IMR-90 (cell line): ENCODE measurements at regions not wholly inside any gene's neighbourhood (a gene's known extent, or its start where the extent isn't known, plus 50 kb on each side); places are given as distances from the start of the nearest gene placed in this dataset.

Experiments
- ATAC-seq: fragments of 200-7000 bp; cut with Tn5 transposase; 2 replicates; pipeline ENCODE4 v1.9.1; 2020; ENCODE audit warnings: low read depth, mild to moderate bottlenecking, moderate library complexity
- BruUV-seq: library from RNA; stranded (reverse); fragments of 400-500 nt; replicated peaks from 2 replicates; lab custom pipeline; 2021; lab: Mats Ljungman, UMichigan
- CTCF ChIA-PET: fragments of 300-600 bp; formaldehyde crosslinking; extraction: SDS; loops from one replicate; lab custom pipeline; 2021; ENCODE audit warnings: antibody characterized with exemption; lab: Yijun Ruan, JAX
- POLR2A ChIA-PET: fragments of 300-600 bp; sonication (Branson Sonifier 250); formaldehyde crosslinking; loops from one replicate; lab custom pipeline; 2022; ENCODE audit warnings: antibody characterized with exemption; ENCODE audit not compliant: unreplicated experiment; lab: Charles Lee
- DNase-seq: peaks from one replicate; pipeline ENCODE4 v3.0.0; 2013
- H2AFZ ChIP-seq: replicated peaks from 2 replicates; pipeline ENCODE3; 2013; ENCODE audit warnings: low read length, mild to moderate bottlenecking; ENCODE audit not compliant: poor library complexity
- H2AK5ac ChIP-seq: 2 replicates; pipeline ENCODE4 v1.6.1; 2013; ENCODE audit warnings: low read depth, low read length, inconsistent platforms
- H2AK9ac ChIP-seq: replicated peaks from 2 replicates; pipeline ENCODE3; 2013; ENCODE audit warnings: mild to moderate bottlenecking, low read depth, low read length, moderate library complexity; ENCODE audit not compliant: poor library complexity
- H2BK120ac ChIP-seq: 2 replicates; pipeline ENCODE4 v1.6.1; 2013; ENCODE audit warnings: low read depth, low read length, inconsistent platforms
- H2BK15ac ChIP-seq: 3 replicates; pipeline ENCODE4 v1.6.1; 2013; ENCODE audit warnings: low read depth, low read length, inconsistent platforms
- H2BK20ac ChIP-seq: 2 replicates; pipeline ENCODE4 v1.6.1; 2013; ENCODE audit warnings: low read depth, mild to moderate bottlenecking, inconsistent platforms, low read length, moderate library complexity
- H2BK5ac ChIP-seq: 2 replicates; pipeline ENCODE4 v1.6.1; 2013; ENCODE audit warnings: mild to moderate bottlenecking, low read depth, low read length, inconsistent platforms; ENCODE audit not compliant: poor library complexity, severe bottlenecking
- H3K14ac ChIP-seq: replicated peaks from 2 replicates; pipeline ENCODE4 v1.6.1; 2013; ENCODE audit warnings: low read depth, low read length, inconsistent platforms
- H3K18ac ChIP-seq: 2 replicates; pipeline ENCODE4 v1.6.1; 2013; ENCODE audit warnings: low read depth, low read length, control low read depth
- H3K23ac ChIP-seq: 2 replicates; pipeline ENCODE4 v1.6.1; 2013; ENCODE audit warnings: low read depth, low read length, inconsistent platforms
- H3K27ac ChIP-seq: 2 replicates; pipeline ENCODE4 v1.5.1; 2013; ENCODE audit warnings: mild to moderate bottlenecking, control low read depth, low read length; ENCODE audit not compliant: insufficient read depth
- H3K27me3 ChIP-seq: 2 replicates; pipeline ENCODE4 v1.6.1; 2013; ENCODE audit warnings: low read length; ENCODE audit not compliant: control insufficient read depth, insufficient read depth
- H3K36me3 ChIP-seq: 2 replicates; pipeline ENCODE4 v1.6.1; 2013; ENCODE audit warnings: low read length, mixed read lengths; ENCODE audit not compliant: control insufficient read depth, insufficient read depth
- H3K4ac ChIP-seq: 2 replicates; pipeline ENCODE4 v1.6.1; 2013; ENCODE audit warnings: low read depth, low read length, inconsistent platforms
- H3K4me1 ChIP-seq: 2 replicates; pipeline ENCODE4 v1.6.1; 2013; ENCODE audit warnings: low read length, mixed read lengths; ENCODE audit not compliant: control insufficient read depth, insufficient read depth
- H3K4me2 ChIP-seq: 2 replicates; pipeline ENCODE4 v1.6.1; 2013; ENCODE audit warnings: low read depth, mild to moderate bottlenecking, control low read depth, low read length, moderate library complexity
- H3K4me3 ChIP-seq: 2 replicates; pipeline ENCODE4 v1.5.1; 2013; ENCODE audit warnings: low read depth, mild to moderate bottlenecking, control low read depth, low read length, moderate library complexity; ENCODE audit not compliant: insufficient read depth
- H3K56ac ChIP-seq: 2 replicates; pipeline ENCODE4 v1.6.1; 2013; ENCODE audit warnings: low read length, inconsistent platforms; ENCODE audit not compliant: insufficient read depth; ENCODE audit errors: extremely low read depth
- H3K79me1 ChIP-seq, 2 experiments: 2 replicates each; pipeline ENCODE4 v1.6.1; 2013; ENCODE audit warnings: low read length in 2 of 2, inconsistent platforms in 1 of 2, low read depth in 1 of 2
- H3K9ac ChIP-seq: 2 replicates; pipeline ENCODE4 v1.6.1; 2013; ENCODE audit warnings: low read depth, low read length, control low read depth
- H3K9me1 ChIP-seq: 2 replicates; pipeline ENCODE4 v1.6.1; 2013; ENCODE audit warnings: low read length, inconsistent platforms; ENCODE audit not compliant: insufficient read depth
- H3K9me3 ChIP-seq: 2 replicates; pipeline ENCODE4 v1.6.1; 2013; ENCODE audit warnings: low read length; ENCODE audit not compliant: control insufficient read depth, insufficient read depth
- H4K20me1 ChIP-seq: 2 replicates; pipeline ENCODE4 v1.6.1; 2013; ENCODE audit warnings: low read length, inconsistent platforms; ENCODE audit not compliant: insufficient read depth
- H4K5ac ChIP-seq: 2 replicates; pipeline ENCODE4 v1.6.1; 2013; ENCODE audit warnings: mild to moderate bottlenecking, low read depth, low read length, control low read depth
- H4K8ac ChIP-seq, 2 experiments: 2 replicates each; pipeline ENCODE4 v1.6.1; 2013; ENCODE audit warnings: low read depth in 2 of 2, low read length in 2 of 2, control low read depth in 1 of 2, inconsistent platforms in 1 of 2
- H4K91ac ChIP-seq: 2 replicates; pipeline ENCODE4 v1.6.1; 2013; ENCODE audit warnings: low read depth, low read length, inconsistent platforms; ENCODE audit not compliant: insufficient read depth
- CEBPB ChIP-seq: IDR thresholded peaks from 2 replicates; pipeline ENCODE4 v1.6.1; 2012; ENCODE audit warnings: low read depth, low read length, improper control_type of control experiment
- MAFK ChIP-seq: IDR thresholded peaks from 2 replicates; pipeline ENCODE4 v1.6.1; 2012; ENCODE audit warnings: low read depth, low read length, improper control_type of control experiment
- MAZ ChIP-seq: IDR thresholded peaks from 2 replicates; pipeline ENCODE4 v1.6.1; 2012; ENCODE audit warnings: low read depth, mild to moderate bottlenecking, low read length, improper control_type of control experiment, moderate library complexity, borderline replicate concordance
- NFE2L2 ChIP-seq: fragments of 150-350 bp; IDR thresholded peaks from 2 replicates; pipeline ENCODE4 v1.6.1; 2016; ENCODE audit warnings: low read depth, mild to moderate bottlenecking, low read length
- POLR2A ChIP-seq: IDR thresholded peaks from 2 replicates; pipeline ENCODE4 v1.6.1; 2012; ENCODE audit warnings: mild to moderate bottlenecking, low read depth, low read length
- RCOR1 ChIP-seq: IDR thresholded peaks from 2 replicates; pipeline ENCODE4 v1.6.1; 2012; ENCODE audit warnings: mild to moderate bottlenecking, low read length, improper control_type of control experiment; ENCODE audit not compliant: insufficient replicate concordance
- SMC3 ChIP-seq: fragments of 150-350 bp; IDR thresholded peaks from 2 replicates; pipeline ENCODE4 v1.6.1; 2016; ENCODE audit warnings: low read depth, mild to moderate bottlenecking, antibody characterized with exemption, low read length, moderate library complexity
- dilution Hi-C: fragments of 300-500 bp; cut with HindIII; formaldehyde crosslinking; loops from one replicate; pipeline ENCODE4 v1.14.3; 2018; ENCODE audit warnings: low sequenced_read_pairs; ENCODE audit not compliant: unreplicated experiment
- in situ Hi-C: fragments of 300-500 bp; cut with MboI; formaldehyde crosslinking; loops from 3 replicates; pipeline ENCODE4 v1.14.3; 2019; ENCODE audit warnings: low sequenced_read_pairs, inconsistent platforms, mixed read lengths
- intact Hi-C: fragments of 100-400 bp; cut with micrococcal nuclease; formaldehyde crosslinking; loops from 2 replicates; pipeline ENCODE4 v1.10.0; 2022
- TF ChIP-seq, protein P1 (sequence below): conservative IDR thresholded peaks from 2 replicates; pipeline ENCODE4 v1.5.1; 2012; ENCODE audit warnings: mild to moderate bottlenecking, low read depth, low read length, improper control_type of control experiment
- TF ChIP-seq, protein P2 (sequence below): fragments of 150-350 bp; IDR thresholded peaks from 2 replicates; pipeline ENCODE4 v1.6.1; 2016; ENCODE audit warnings: low read depth, mild to moderate bottlenecking, low read length, moderate library complexity, borderline replicate concordance

DNA sequence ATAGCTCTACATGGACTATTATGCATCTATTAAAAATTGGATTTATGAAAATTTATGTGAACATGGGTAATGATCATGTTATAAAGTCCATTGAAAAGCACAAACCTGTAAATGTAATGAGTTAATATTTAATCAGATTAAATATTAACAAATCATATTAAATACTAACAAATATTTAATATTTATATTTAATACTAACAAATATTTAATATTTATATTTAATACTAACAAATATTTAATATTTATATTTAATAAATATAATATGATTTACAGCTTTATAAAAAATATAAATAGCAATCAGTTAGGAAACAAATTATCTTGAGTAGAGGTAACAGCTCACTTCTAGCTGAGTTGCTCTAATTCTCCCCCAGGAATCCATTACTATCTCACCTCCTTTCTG lies 758.0 kb upstream of the USP15 start:
- H2BK5ac ChIP-seq, result no peak overlapping the region
- no peak overlapping the region for H3K4ac ChIP-seq
- no peak overlapping the region for H3K27ac ChIP-seq
- ATAC-seq (no peak), DNase-seq (no peak)
- intact Hi-C loops, result no loop called here
- H3K9me3 ChIP-seq, result peaks cover 2% of the 10 kb centered on the region; the same call in 1 of the 2 replicates
- ChIA-PET POLR2A (no interaction called here), CTCF (no interaction called here)
- H3K4me1 ChIP-seq, result no peaks in the 10 kb centered on the region
- H2AK5ac ChIP-seq, result no peak overlapping the region
- H2BK20ac ChIP-seq, result no peak overlapping the region
- no peak overlapping the region for H2AFZ ChIP-seq
- no peaks in the 10 kb centered on the region for H3K79me1 ChIP-seq
- no peak overlapping the region for H3K9ac ChIP-seq
- no peak overlapping the region for H2BK15ac ChIP-seq
- no peak overlapping the region for H3K14ac ChIP-seq
- H3K4me2 ChIP-seq, result no peak overlapping the region
- no TSS peak for BruUV-seq
- no peak overlapping the region for H4K91ac ChIP-seq
- in situ Hi-C loops, result no loop called here
- no peaks in the 10 kb centered on the region for H3K36me3 ChIP-seq
- no peak for TF ChIP-seq MAZ
- TF ChIP-seq RCOR1, result no peak
- TF ChIP-seq, protein P1, sequence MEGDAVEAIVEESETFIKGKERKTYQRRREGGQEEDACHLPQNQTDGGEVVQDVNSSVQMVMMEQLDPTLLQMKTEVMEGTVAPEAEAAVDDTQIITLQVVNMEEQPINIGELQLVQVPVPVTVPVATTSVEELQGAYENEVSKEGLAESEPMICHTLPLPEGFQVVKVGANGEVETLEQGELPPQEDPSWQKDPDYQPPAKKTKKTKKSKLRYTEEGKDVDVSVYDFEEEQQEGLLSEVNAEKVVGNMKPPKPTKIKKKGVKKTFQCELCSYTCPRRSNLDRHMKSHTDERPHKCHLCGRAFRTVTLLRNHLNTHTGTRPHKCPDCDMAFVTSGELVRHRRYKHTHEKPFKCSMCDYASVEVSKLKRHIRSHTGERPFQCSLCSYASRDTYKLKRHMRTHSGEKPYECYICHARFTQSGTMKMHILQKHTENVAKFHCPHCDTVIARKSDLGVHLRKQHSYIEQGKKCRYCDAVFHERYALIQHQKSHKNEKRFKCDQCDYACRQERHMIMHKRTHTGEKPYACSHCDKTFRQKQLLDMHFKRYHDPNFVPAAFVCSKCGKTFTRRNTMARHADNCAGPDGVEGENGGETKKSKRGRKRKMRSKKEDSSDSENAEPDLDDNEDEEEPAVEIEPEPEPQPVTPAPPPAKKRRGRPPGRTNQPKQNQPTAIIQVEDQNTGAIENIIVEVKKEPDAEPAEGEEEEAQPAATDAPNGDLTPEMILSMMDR, result no peak
- TF ChIP-seq NFE2L2, result no peak
- TF ChIP-seq, protein P2, sequence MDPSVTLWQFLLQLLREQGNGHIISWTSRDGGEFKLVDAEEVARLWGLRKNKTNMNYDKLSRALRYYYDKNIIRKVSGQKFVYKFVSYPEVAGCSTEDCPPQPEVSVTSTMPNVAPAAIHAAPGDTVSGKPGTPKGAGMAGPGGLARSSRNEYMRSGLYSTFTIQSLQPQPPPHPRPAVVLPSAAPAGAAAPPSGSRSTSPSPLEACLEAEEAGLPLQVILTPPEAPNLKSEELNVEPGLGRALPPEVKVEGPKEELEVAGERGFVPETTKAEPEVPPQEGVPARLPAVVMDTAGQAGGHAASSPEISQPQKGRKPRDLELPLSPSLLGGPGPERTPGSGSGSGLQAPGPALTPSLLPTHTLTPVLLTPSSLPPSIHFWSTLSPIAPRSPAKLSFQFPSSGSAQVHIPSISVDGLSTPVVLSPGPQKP, result no peak
- TF ChIP-seq SMC3, result no peak
- TF ChIP-seq MAFK, result no peak
- TF ChIP-seq CEBPB, result no peak
- no peak for TF ChIP-seq POLR2A
- no peak overlapping the region for H3K23ac ChIP-seq
- no peak overlapping the region for H3K56ac ChIP-seq
- no peaks in the 10 kb centered on the region for H3K27me3 ChIP-seq
- H4K5ac ChIP-seq, result no peak overlapping the region
- H2AK9ac ChIP-seq, result no peak overlapping the region
- no peaks in the 10 kb centered on the region for H4K20me1 ChIP-seq
- dilution Hi-C loops, result no loop called here
- H4K8ac ChIP-seq, result no peak overlapping the region
- H3K4me3 ChIP-seq, result no peak overlapping the region
- no peak overlapping the region for H2BK120ac ChIP-seq
- no peaks in the 10 kb centered on the region for H3K9me1 ChIP-seq
- no peak overlapping the region for H3K18ac ChIP-seq
